Esophagus muscularis mucosa (tissue), 4 donors: ENCODE measurements at regions not wholly inside any gene's neighbourhood (a gene's known extent, or its start where the extent isn't known, plus 50 kb on each side); places are given as distances from the start of the nearest gene placed in this dataset.

Source experiments
- DNase-seq: peaks from one replicate; pipeline ENCODE4 v3.0.0-alpha.2; 2017; ENCODE audit errors: extremely low spot score
- H3K27ac ChIP-seq, 4 donors: fragments of 200-600 bp; sonication (generic); replicated peaks in 1 of 4; 1 replicate in 3 of 4; 2 replicates in 1 of 4; pipeline ENCODE4 v1.5.1; 2016 to 2019; ENCODE audit warnings: mild to moderate bottlenecking in 1 of 4
- H3K27me3 ChIP-seq, 4 donors: fragments of 200-600 bp; sonication (generic); one replicate each; pipeline versions ENCODE4 v1.5.1 to v1.6.0; 2016 to 2019
- H3K36me3 ChIP-seq, 4 donors: fragments of 200-600 bp; sonication (generic); one replicate each; pipeline ENCODE4 v1.5.1; 2016 to 2019
- H3K4me1 ChIP-seq, 4 donors: fragments of 200-600 bp; sonication (generic); one replicate each; pipeline ENCODE4 v1.5.1; 2016 to 2019
- H3K4me3 ChIP-seq, 4 donors: fragments of 200-600 bp; sonication (generic); 1 replicate in 2 of 4; 2 replicates in 2 of 4; pipeline ENCODE4 v1.5.1; 2016 to 2019; ENCODE audit warnings: mild to moderate bottlenecking in 4 of 4, moderate library complexity in 1 of 4
- H3K9me3 ChIP-seq, 4 donors: fragments of 200-600 bp; sonication (generic); 1 replicate in 3 of 4; 2 replicates in 1 of 4; pipeline ENCODE4 v1.5.1; 2016 to 2019
- CTCF ChIP-seq, 3 experiments: fragments of 200-600 bp in 2 of 3; fragments of 450-650 bp in 1 of 3; sonication (generic) in 2 of 3; IDR thresholded peaks; one replicate each; pipeline ENCODE4 v1.5.1; 2017 to 2019; ENCODE audit warnings: antibody characterized with exemption in 3 of 3, mild to moderate bottlenecking in 2 of 3, moderate library complexity in 1 of 3
- EP300 ChIP-seq: sonication (generic); formaldehyde crosslinking; IDR thresholded peaks from one replicate; pipeline ENCODE4 v1.6.1; 2017; ENCODE audit warnings: antibody characterized with exemption
- POLR2A ChIP-seq: fragments of 450-650 bp; IDR thresholded peaks from one replicate; pipeline ENCODE4 v1.6.1; 2017; ENCODE audit warnings: antibody characterized with exemption, moderate library complexity, mild to moderate bottlenecking, low read depth
- POLR2AphosphoS5 ChIP-seq, 2 donors: sonication (generic); formaldehyde crosslinking; IDR thresholded peaks; one replicate each; pipeline ENCODE4 v1.6.1; 2017; ENCODE audit warnings: antibody characterized with exemption in 2 of 2
- WGBS: methylation state at CpG from one replicate; pipeline ENCODE4 v1.1.5; 2018; 5-methylcytosine and 5-hydroxymethylcytosine counted together
- intact Hi-C: fragments of 100-400 bp; cut with DNase I; formaldehyde crosslinking; loops from one replicate; pipeline ENCODE4 v1.15.1; 2023

- intact Hi-C loops = no loop called here
- Histone ChIP-seq H3K4me1 (no peaks in the 10 kb centered on the region), H3K36me3 (no peaks in the 10 kb centered on the region), H3K27me3 (no peaks in the 10 kb centered on the region), H3K4me3 (no peak overlapping the region), H3K9me3 (no peaks in the 10 kb centered on the region), H3K27ac (no peak overlapping the region)
- no peak for DNase-seq
- WGBS = 47% methylated on average over 1 of the region's 1 CpG
- no peak for TF ChIP-seq POLR2A
- no peak for TF ChIP-seq POLR2AphosphoS5 (IDR thresholded peaks at IDR 0.05)
- no peak for TF ChIP-seq CTCF (IDR thresholded peaks at IDR 0.05)
- TF ChIP-seq EP300 = no peak
Measured at GRCh38 chr2:215571689-215572088, 135.8 kb upstream of the FN1 start.

- Histone ChIP-seq H3K27ac (no peak overlapping the region), H3K9me3 (no peaks in the 10 kb centered on the region), H3K27me3 (no peaks in the 10 kb centered on the region), H3K4me1 (no peaks in the 10 kb centered on the region), H3K4me3 (no peak overlapping the region), H3K36me3 (no peaks in the 10 kb centered on the region)
- WGBS = 95% methylated on average over 5 of the region's 5 CpGs
- no peak for DNase-seq
- TF ChIP-seq POLR2AphosphoS5 (IDR thresholded peaks at IDR 0.05) (no peak), CTCF (IDR thresholded peaks at IDR 0.05) (no peak), POLR2A (no peak), EP300 (no peak)
- intact Hi-C loops = no loop called here
Measured at GRCh38 chr2:215567504-215567903, 131.6 kb upstream of the FN1 start.

- H3K4me3 ChIP-seq = no peak overlapping the region
- no peaks in the 10 kb centered on the region for H3K4me1 ChIP-seq
- DNase-seq = no peak
- H3K36me3 ChIP-seq = no peaks in the 10 kb centered on the region
- no peak for TF ChIP-seq POLR2A
- no peak for TF ChIP-seq EP300
- no peak for TF ChIP-seq CTCF (IDR thresholded peaks at IDR 0.05)
- TF ChIP-seq POLR2AphosphoS5 (IDR thresholded peaks at IDR 0.05) = no peak
- H3K9me3 ChIP-seq = no peaks in the 10 kb centered on the region
- H3K27me3 ChIP-seq = no peaks in the 10 kb centered on the region
- WGBS = 90% methylated on average over 2 of the region's 2 CpGs
- no peak overlapping the region for H3K27ac ChIP-seq
- intact Hi-C loops = no loop called here
Measured at GRCh38 chr2:215565897-215566296, 130.0 kb upstream of the FN1 start.

GRCh38 chr2:215557701-215558100 lies 121.8 kb upstream of the FN1 start:
- no peaks in the 10 kb centered on the region for H3K36me3 ChIP-seq
- no peaks in the 10 kb centered on the region for H3K27me3 ChIP-seq
- WGBS = 69% methylated on average over 2 of the region's 2 CpGs
- H3K9me3 ChIP-seq = no peaks in the 10 kb centered on the region
- TF ChIP-seq CTCF (IDR thresholded peaks at IDR 0.05) (no peak), POLR2A (no peak)
- H3K4me1 ChIP-seq = no peaks in the 10 kb centered on the region
- H3K4me3 ChIP-seq = no peak overlapping the region
- intact Hi-C loops = no loop called here
- H3K27ac ChIP-seq = no peak overlapping the region
- no peak for DNase-seq

- Histone ChIP-seq H3K9me3 (no peaks in the 10 kb centered on the region), H3K4me1 (no peaks in the 10 kb centered on the region), H3K27me3 (no peaks in the 10 kb centered on the region), H3K27ac (no peak overlapping the region), H3K36me3 (no peaks in the 10 kb centered on the region), H3K4me3 (no peak overlapping the region)
- no peak for TF ChIP-seq POLR2AphosphoS5 (IDR thresholded peaks at IDR 0.05)
- no peak for TF ChIP-seq CTCF (IDR thresholded peaks at IDR 0.05)
- TF ChIP-seq EP300 = no peak
- no peak for TF ChIP-seq POLR2A
- DNase-seq = no peak
- WGBS = 96% methylated on average over 3 of the region's 3 CpGs
- intact Hi-C loops = no loop called here
Measured at GRCh38 chr2:215556979-215557378, 121.1 kb upstream of the FN1 start.
